Panc1 (cell line): ENCODE measurements at regions not wholly inside any gene's neighbourhood (a gene's known extent, or its start where the extent isn't known, plus 50 kb on each side); places are given as distances from the start of the nearest gene placed in this dataset.

Source experiments
- ATAC-seq: fragments of 200-7000 bp; cut with Tn5 transposase; 2 replicates; pipeline ENCODE4 v1.9.1; 2020; ENCODE audit warnings: mild to moderate bottlenecking, moderate library complexity
- BruUV-seq: library from RNA; stranded (reverse); fragments of 400-500 nt; replicated peaks from 2 replicates; lab custom pipeline; 2021; lab: Mats Ljungman, UMichigan
- CTCF ChIA-PET: fragments of 300-600 bp; sonication (Branson Sonifier 250); formaldehyde crosslinking; loops from one replicate; lab custom pipeline; 2022; ENCODE audit warnings: antibody characterized with exemption; lab: Charles Lee
- POLR2A ChIA-PET: fragments of 300-600 bp; sonication (Branson Sonifier 250); formaldehyde crosslinking; loops from one replicate; lab custom pipeline; 2022; ENCODE audit warnings: antibody characterized with exemption; lab: Charles Lee
- DNase-seq: peaks from one replicate; pipeline ENCODE4 v3.0.0-alpha.2; 2010; ENCODE audit warnings: low read depth, low spot score
- H3K27ac ChIP-seq: 2 replicates; pipeline ENCODE4 v1.5.1; 2011; ENCODE audit warnings: mild to moderate bottlenecking, low read length, inconsistent platforms
- H3K27me3 ChIP-seq: fragments of 200-500 bp; sonication (Bioruptor generic); 2 replicates; pipeline ENCODE4 v1.6.0; 2014; ENCODE audit warnings: low read length, inconsistent platforms; ENCODE audit not compliant: control insufficient read depth, insufficient read depth
- H3K36me3 ChIP-seq: fragments of 200-500 bp; sonication (Bioruptor generic); 2 replicates; pipeline ENCODE4 v1.5.1; 2014; ENCODE audit warnings: inconsistent platforms, mild to moderate bottlenecking, low read length, moderate library complexity; ENCODE audit not compliant: control insufficient read depth, insufficient read depth
- H3K4me1 ChIP-seq: 2 replicates; pipeline ENCODE4 v1.5.1; 2011; ENCODE audit warnings: inconsistent platforms, mild to moderate bottlenecking, low read length, moderate library complexity; ENCODE audit not compliant: control insufficient read depth, insufficient read depth
- H3K4me3 ChIP-seq, 2 experiments: 2 replicates each; pipeline ENCODE4 v1.5.1; 2011 to 2012; ENCODE audit warnings: low read depth in 2 of 2, low read length in 2 of 2, mild to moderate bottlenecking in 2 of 2, inconsistent platforms in 1 of 2, moderate library complexity in 1 of 2
- H3K9me3 ChIP-seq: fragments of 200-500 bp; sonication (Bioruptor generic); 2 replicates; pipeline ENCODE4 v1.5.1; 2014; ENCODE audit warnings: low read depth, mild to moderate bottlenecking, inconsistent platforms, low read length, moderate library complexity; ENCODE audit not compliant: control insufficient read depth, insufficient read depth
- CTCF ChIP-seq: fragments of 450-650 bp; IDR thresholded peaks from 2 replicates; pipeline ENCODE4 v1.5.1; 2017; ENCODE audit warnings: mild to moderate bottlenecking
- POLR2AphosphoS5 ChIP-seq: IDR thresholded peaks from 2 replicates; pipeline ENCODE4 v1.6.1; 2012; ENCODE audit warnings: mild to moderate bottlenecking, low read depth, low read length, moderate library complexity
- REST ChIP-seq, 2 experiments: IDR thresholded peaks; 2 replicates each; pipeline ENCODE4 v1.6.1; 2011 to 2012; ENCODE audit warnings: low read depth in 2 of 2, control low read depth in 1 of 2, low read length in 1 of 2, mild to moderate bottlenecking in 1 of 2, moderate library complexity in 1 of 2; ENCODE audit not compliant: insufficient read depth in 1 of 2
- SIN3A ChIP-seq: IDR thresholded peaks from 2 replicates; pipeline ENCODE4 v1.6.1; 2012; ENCODE audit warnings: low read depth, mild to moderate bottlenecking, low read length, moderate library complexity, borderline replicate concordance; ENCODE audit not compliant: insufficient read depth
- TCF7L2 ChIP-seq: IDR thresholded peaks from 2 replicates; pipeline ENCODE4 v1.6.1; 2011; ENCODE audit warnings: mild to moderate bottlenecking, low read depth, low read length, inconsistent platforms
- in situ Hi-C: cut with HindIII; loops from 2 replicates; pipeline ENCODE4 v1.10.0; 2016; ENCODE audit warnings: low sequenced_read_pairs, low pct_unique_long_range_greater_than_20kb
- intact Hi-C: fragments of 100-400 bp; cut with micrococcal nuclease; formaldehyde crosslinking; loops from one replicate; pipeline ENCODE4 v1.10.0; 2022; ENCODE audit not compliant: unreplicated experiment

GRCh38 chr2:45119038-45119437 lies 109.8 kb upstream of the SIX2 start:
- Histone ChIP-seq H3K27ac (no peak overlapping the region), H3K36me3 (no peaks in the 10 kb centered on the region)
- CTCF ChIA-PET: no interaction called here

GRCh38 chr2:45117383-45117782 lies 108.1 kb upstream of the SIX2 start:
- CTCF ChIA-PET: no interaction called here
- BruUV-seq: no TSS peak
- no peaks in the 10 kb centered on the region for H3K4me1 ChIP-seq
- no peak overlapping the region for H3K27ac ChIP-seq
- POLR2A ChIA-PET: interaction anchor here (0.6 kb wide), 1 partner anchor 112 kb away, joined by 3 read pairs; no protein-coding TSS in a partner anchor
- intact Hi-C loops (no loop called here), in situ Hi-C loops (no loop called here)
- ATAC-seq (no peak), DNase-seq (no peak)
- no peak overlapping the region for H3K4me3 ChIP-seq
- H3K36me3 ChIP-seq: no peaks in the 10 kb centered on the region
- H3K27me3 ChIP-seq: no peaks in the 10 kb centered on the region
- no peaks in the 10 kb centered on the region for H3K9me3 ChIP-seq
- no peak for TF ChIP-seq REST (IDR thresholded peaks at IDR 0.05; ENCODE audit: insufficient read depth in 1 of 2, low read depth in 2 of 2, low read length in 1 of 2)
- TF ChIP-seq POLR2AphosphoS5: no peak
- no peak for TF ChIP-seq CTCF
- TF ChIP-seq SIN3A: no peak
- TF ChIP-seq TCF7L2: no peak

More at GRCh38 chr2:45119038-45119437, 109.8 kb upstream of the SIX2 start:
- BruUV-seq: no TSS peak
- TF ChIP-seq SIN3A (no peak), POLR2AphosphoS5 (no peak), CTCF (no peak), TCF7L2 (no peak), REST (IDR thresholded peaks at IDR 0.05; ENCODE audit: insufficient read depth in 1 of 2, low read depth in 2 of 2, low read length in 1 of 2) (no peak)
- Histone ChIP-seq H3K27me3 (no peaks in the 10 kb centered on the region), H3K4me3 (no peak overlapping the region), H3K9me3 (no peaks in the 10 kb centered on the region), H3K4me1 (no peaks in the 10 kb centered on the region)
- ATAC-seq: no peak
- intact Hi-C loops (no loop called here), in situ Hi-C loops (no loop called here)
- POLR2A ChIA-PET: no interaction called here
- peak; percentile 85 for DNase-seq
